ENCODE measurements at regions not wholly inside any gene's neighbourhood (a gene's known extent, or its start where the extent isn't known, plus 50 kb on each side); places are given as distances from the start of the nearest gene placed in this dataset.

DNA sequence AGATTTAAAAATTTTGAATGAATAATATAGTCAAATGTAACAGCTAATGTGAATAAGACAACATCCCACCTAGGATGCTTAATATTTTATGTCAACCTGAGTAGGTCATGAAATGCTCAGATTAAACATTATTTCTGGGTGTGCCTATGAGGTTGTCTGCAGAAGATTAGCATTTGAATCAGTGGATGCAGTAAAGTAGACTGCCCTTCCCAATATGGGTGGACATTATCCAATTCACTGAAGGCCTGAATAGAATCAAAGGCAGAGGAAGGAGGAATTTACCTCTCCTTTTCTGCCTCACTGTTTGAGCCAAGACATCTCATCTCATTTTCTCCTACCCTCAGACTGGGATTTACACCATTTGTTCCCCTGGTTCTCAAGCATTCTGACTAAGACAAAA lies 1582.3 kb downstream of the EFNA5 start:
- no peak for TF ChIP-seq EZH2 (IDR thresholded peaks at IDR 0.05)
- TF ChIP-seq POLR2AphosphoS5 (IDR thresholded peaks at IDR 0.05; ENCODE audit: borderline replicate concordance, low read depth, low read length), result no peak
- no peak for TF ChIP-seq FOXP2 (optimal IDR thresholded peaks at IDR 0.05; ENCODE audit: control extremely low read depth, extremely low read length, insufficient read depth)

All from SK-N-MC (cell line).